Gastrocnemius medialis (tissue), 4 donors: ENCODE measurements at regions not wholly inside any gene's neighbourhood (a gene's known extent, or its start where the extent isn't known, plus 50 kb on each side); places are given as distances from the start of the nearest gene placed in this dataset.

Experiments
- ATAC-seq, 2 donors: fragments of 150-250 bp; one replicate each; pipeline ENCODE4 v1.9.1; 2016
- DNase-seq, 2 donors: peaks; one replicate each; pipeline ENCODE4 v3.0.0-alpha.2; 2019
- H3K27ac ChIP-seq, 4 donors: fragments of 200-600 bp; sonication (generic); 1 replicate in 1 of 4; 2 replicates in 3 of 4; pipeline ENCODE4 v1.5.1; 2016 to 2018; ENCODE audit warnings: mild to moderate bottlenecking in 2 of 4, moderate library complexity in 1 of 4
- H3K27me3 ChIP-seq, 3 donors: fragments of 200-600 bp; sonication (generic) in 2 of 3; 1 replicate in 1 of 3; 2 replicates in 2 of 3; pipeline versions ENCODE4 v1.5.1 to v1.6.0; 2016 to 2019; ENCODE audit warnings: mild to moderate bottlenecking in 1 of 3, moderate library complexity in 1 of 3
- H3K36me3 ChIP-seq, 2 donors: fragments of 200-600 bp; sonication (generic) in 1 of 2; one replicate each; pipeline ENCODE4 v1.5.1; 2017 to 2018
- H3K4me1 ChIP-seq, 2 donors: fragments of 200-600 bp; sonication (generic) in 1 of 2; one replicate each; pipeline ENCODE4 v1.5.1; 2016 to 2017; ENCODE audit warnings: mild to moderate bottlenecking in 2 of 2
- H3K4me3 ChIP-seq, 4 donors: fragments of 200-600 bp; sonication (generic) in 3 of 4; 1 replicate in 1 of 4; 2 replicates in 3 of 4; pipeline ENCODE4 v1.5.1; 2016 to 2019; ENCODE audit warnings: mild to moderate bottlenecking in 2 of 4
- H3K9me3 ChIP-seq, 3 donors: fragments of 200-600 bp; sonication (generic) in 2 of 3; 1 replicate in 1 of 3; 2 replicates in 2 of 3; pipeline ENCODE4 v1.5.1; 2016 to 2019
- POLR2A ChIP-seq, 2 donors: fragments of 450-650 bp; IDR thresholded peaks; one replicate each; pipeline ENCODE4 v1.6.1; 2017; ENCODE audit warnings: antibody characterized with exemption in 2 of 2, mild to moderate bottlenecking in 2 of 2, moderate library complexity in 2 of 2
- in situ Hi-C, 4 donors: fragments of 200-750 bp; cut with MboI; loops; one replicate each; pipeline versions ENCODE4 v1.15.0 to v1.8.0; 2017; ENCODE audit warnings: low sequenced_read_pairs in 4 of 4
- intact Hi-C: fragments of 100-400 bp; cut with DNase I; formaldehyde crosslinking; loops from one replicate; pipeline ENCODE4 v1.15.1; 2023; ENCODE audit warnings: low total_unique reads
- TF ChIP-seq, protein P1 (sequence below), 5 experiments: fragments of 450-650 bp in 3 of 5; fragments of 200-600 bp in 2 of 5; sonication (generic) in 2 of 5; IDR thresholded peaks in 4 of 5; conservative IDR thresholded peaks in 1 of 5; 1 replicate in 4 of 5; 2 replicates in 1 of 5; pipeline ENCODE4 v1.5.1; 2016 to 2019; ENCODE audit warnings: antibody characterized with exemption in 5 of 5, mild to moderate bottlenecking in 3 of 5, moderate library complexity in 3 of 5

DNA sequence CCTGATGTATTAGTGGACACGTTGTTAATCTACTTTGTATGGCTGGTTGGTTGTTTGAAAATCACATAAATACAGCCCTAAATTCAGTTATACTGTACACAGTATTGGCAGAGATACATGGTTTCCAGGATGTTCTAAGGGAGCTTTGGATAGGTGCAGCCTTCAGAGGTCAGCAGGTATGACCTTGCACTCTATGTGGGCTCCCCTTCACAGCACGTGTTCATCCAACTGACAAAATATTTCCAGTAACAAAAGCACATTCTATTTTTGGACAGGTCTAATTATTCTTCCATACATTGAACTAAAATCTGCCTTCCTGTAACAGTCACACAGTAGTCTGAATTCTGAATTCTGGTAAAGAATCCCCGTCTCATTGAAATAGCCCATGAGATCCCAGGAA is 92.8 kb upstream of the RAPGEF2 start:
- ATAC-seq, result peak in 1 of 2 donors; percentile 18
- H3K4me1 ChIP-seq, result peaks cover 5 to 13% of the 10 kb centered on the region in 2 donors
- no peak for DNase-seq
- no peak overlapping the region for H3K27ac ChIP-seq
- no peaks in the 10 kb centered on the region for H3K9me3 ChIP-seq
- no peak for TF ChIP-seq POLR2A (IDR thresholded peaks at IDR 0.05)
- TF ChIP-seq, protein P1, sequence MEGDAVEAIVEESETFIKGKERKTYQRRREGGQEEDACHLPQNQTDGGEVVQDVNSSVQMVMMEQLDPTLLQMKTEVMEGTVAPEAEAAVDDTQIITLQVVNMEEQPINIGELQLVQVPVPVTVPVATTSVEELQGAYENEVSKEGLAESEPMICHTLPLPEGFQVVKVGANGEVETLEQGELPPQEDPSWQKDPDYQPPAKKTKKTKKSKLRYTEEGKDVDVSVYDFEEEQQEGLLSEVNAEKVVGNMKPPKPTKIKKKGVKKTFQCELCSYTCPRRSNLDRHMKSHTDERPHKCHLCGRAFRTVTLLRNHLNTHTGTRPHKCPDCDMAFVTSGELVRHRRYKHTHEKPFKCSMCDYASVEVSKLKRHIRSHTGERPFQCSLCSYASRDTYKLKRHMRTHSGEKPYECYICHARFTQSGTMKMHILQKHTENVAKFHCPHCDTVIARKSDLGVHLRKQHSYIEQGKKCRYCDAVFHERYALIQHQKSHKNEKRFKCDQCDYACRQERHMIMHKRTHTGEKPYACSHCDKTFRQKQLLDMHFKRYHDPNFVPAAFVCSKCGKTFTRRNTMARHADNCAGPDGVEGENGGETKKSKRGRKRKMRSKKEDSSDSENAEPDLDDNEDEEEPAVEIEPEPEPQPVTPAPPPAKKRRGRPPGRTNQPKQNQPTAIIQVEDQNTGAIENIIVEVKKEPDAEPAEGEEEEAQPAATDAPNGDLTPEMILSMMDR (IDR thresholded peaks at IDR 0.05 in 4 of 5, conservative IDR thresholded peaks at IDR 0.05 in 1 of 5), result no peak
- intact Hi-C loops (loop anchor here (10.0 kb wide), 1 partner anchor 165 kb away; no protein-coding TSS in a partner anchor), in situ Hi-C loops (no loop called here)
- H3K27me3 ChIP-seq, result no peaks in the 10 kb centered on the region
- H3K4me3 ChIP-seq, result no peak overlapping the region
- H3K36me3 ChIP-seq, result no peaks in the 10 kb centered on the region

DNA sequence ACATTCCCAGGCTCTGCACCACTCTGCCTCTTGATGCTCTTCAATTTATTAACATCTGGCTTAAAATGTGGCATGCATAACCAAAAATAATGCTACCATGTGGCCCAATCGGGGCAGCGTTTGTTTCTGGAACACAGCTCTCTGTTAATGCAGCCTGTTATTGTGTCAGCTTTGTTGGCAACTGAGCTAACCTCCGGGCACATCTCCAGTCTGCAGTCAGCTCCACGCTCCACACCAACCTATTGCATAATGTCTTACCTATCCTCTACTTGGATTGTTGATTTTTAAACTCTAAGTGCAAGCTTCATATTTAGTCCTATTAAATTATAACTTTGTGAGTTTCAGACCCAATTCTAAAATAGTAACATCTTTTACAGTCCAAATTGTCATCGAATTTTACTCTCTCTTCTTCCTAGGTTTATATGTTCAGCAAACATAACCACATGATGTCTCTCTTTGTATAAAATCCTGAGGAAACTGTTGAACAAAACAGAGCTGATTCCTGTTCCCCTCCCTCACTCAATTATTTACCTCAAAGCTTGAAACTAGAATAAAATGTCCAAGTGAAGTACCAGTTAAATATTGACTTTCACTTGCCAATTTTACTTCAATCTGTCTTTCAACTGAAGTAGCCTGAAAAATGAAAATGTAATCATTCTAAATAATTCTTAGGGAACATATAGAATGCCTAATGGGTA is 92.2 kb upstream of the RAPGEF2 start:
- peak; percentile 51 to 82 for DNase-seq
- Histone ChIP-seq H3K4me1 (peaks cover 5 to 13% of the 10 kb centered on the region in 2 donors), H3K9me3 (no peaks in the 10 kb centered on the region), H3K36me3 (no peaks in the 10 kb centered on the region), H3K27ac (no peak overlapping the region), H3K4me3 (no peak overlapping the region), H3K27me3 (no peaks in the 10 kb centered on the region)
- in situ Hi-C loops (no loop called here), intact Hi-C loops (loop anchor here (10.0 kb wide), 1 partner anchor 164 kb away; no protein-coding TSS in a partner anchor)
- ATAC-seq, result peak; percentile 97 to 100
- no peak for TF ChIP-seq POLR2A (IDR thresholded peaks at IDR 0.05)
- TF ChIP-seq, protein P1 (IDR thresholded peaks at IDR 0.05 in 4 of 5, conservative IDR thresholded peaks at IDR 0.05 in 1 of 5), result no peak

DNA sequence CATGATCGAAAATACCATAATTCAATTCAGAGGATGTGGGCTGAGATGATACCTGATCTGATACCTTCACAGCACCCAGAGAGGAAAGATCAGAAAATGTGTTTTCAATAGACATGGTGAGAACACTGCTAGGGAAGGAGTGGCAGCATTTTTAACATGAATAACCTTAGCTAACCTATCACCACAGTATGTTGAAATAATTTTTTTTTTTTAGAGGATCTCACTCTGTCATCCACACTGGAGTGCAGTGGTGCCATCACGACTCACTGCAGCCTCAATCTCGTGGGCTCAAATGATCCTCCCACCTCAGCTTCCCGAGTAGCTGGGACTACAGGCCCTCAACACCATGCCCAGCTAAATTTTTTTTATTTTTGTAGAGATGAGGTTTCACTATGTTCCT is 90.5 kb upstream of the RAPGEF2 start:
- Histone ChIP-seq H3K9me3 (no peaks in the 10 kb centered on the region), H3K36me3 (no peaks in the 10 kb centered on the region), H3K4me3 (no peak overlapping the region), H3K27ac (no peak overlapping the region), H3K4me1 (peaks cover 5 to 13% of the 10 kb centered on the region in 2 donors), H3K27me3 (no peaks in the 10 kb centered on the region)
- DNase-seq (no peak), ATAC-seq (no peak)
- in situ Hi-C loops (no loop called here), intact Hi-C loops (loop anchor here (10.0 kb wide), 1 partner anchor 162 kb away; no protein-coding TSS in a partner anchor)
- no peak for TF ChIP-seq POLR2A (IDR thresholded peaks at IDR 0.05)
- TF ChIP-seq, protein P1 (IDR thresholded peaks at IDR 0.05 in 4 of 5, conservative IDR thresholded peaks at IDR 0.05 in 1 of 5), result no peak

DNA sequence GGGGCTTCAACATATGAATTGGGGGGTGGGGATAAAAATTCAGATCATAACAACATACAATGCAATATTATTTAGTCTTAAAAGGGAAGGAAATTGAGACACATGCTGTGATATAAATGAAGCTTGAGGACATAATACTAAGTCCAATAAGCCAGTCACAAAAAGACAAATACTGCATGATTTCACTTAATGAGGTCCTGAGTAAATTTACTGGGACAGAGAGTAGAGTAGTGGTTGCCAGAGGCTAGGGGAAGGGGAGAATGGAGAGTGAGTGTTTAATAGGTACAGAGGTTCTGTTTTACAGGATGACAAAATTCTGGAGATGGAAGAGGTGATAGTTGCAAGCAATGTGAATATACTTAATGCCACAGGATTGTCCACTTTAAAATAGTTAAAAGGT is 89.2 kb upstream of the RAPGEF2 start:
- Histone ChIP-seq H3K4me3 (no peak overlapping the region), H3K9me3 (no peaks in the 10 kb centered on the region), H3K36me3 (no peaks in the 10 kb centered on the region), H3K27me3 (no peaks in the 10 kb centered on the region), H3K4me1 (peaks cover 5 to 13% of the 10 kb centered on the region in 2 donors), H3K27ac (no peak overlapping the region)
- intact Hi-C loops (loop anchor here (10.0 kb wide), 1 partner anchor 161 kb away; no protein-coding TSS in a partner anchor), in situ Hi-C loops (no loop called here)
- TF ChIP-seq, protein P1 (IDR thresholded peaks at IDR 0.05 in 4 of 5, conservative IDR thresholded peaks at IDR 0.05 in 1 of 5), result no peak
- TF ChIP-seq POLR2A (IDR thresholded peaks at IDR 0.05), result no peak
- no peak for DNase-seq
- ATAC-seq, result no peak
